CD8-positive, alpha-beta memory T cell (primary cell): ENCODE measurements at regions not wholly inside any gene's neighbourhood (a gene's known extent, or its start where the extent isn't known, plus 50 kb on each side); places are given as distances from the start of the nearest gene placed in this dataset.

Source experiments
- CTCF ChIA-PET: fragments of 350-600 bp; sonication (Branson Sonifier 250); formaldehyde crosslinking; loops from one replicate; lab custom pipeline; 2021; ENCODE audit warnings: antibody characterized with exemption; lab: Charles Lee
- POLR2A ChIA-PET: fragments of 350-600 bp; sonication (Branson Sonifier 250); formaldehyde crosslinking; loops from one replicate; lab custom pipeline; 2021; ENCODE audit warnings: antibody characterized with exemption; lab: Charles Lee
- DNase-seq, 5 donors: peaks; one replicate each; pipeline versions ENCODE4 v3.0.0 to v3.0.0-alpha.2; 2020 to 2022; ENCODE audit warnings: mixed read lengths in 1 of 5
- H3K27ac ChIP-seq: one replicate; pipeline ENCODE4 v1.7.0; 2013; ENCODE audit warnings: low read depth, mild to moderate bottlenecking, low read length, moderate library complexity
- H3K27me3 ChIP-seq: 2 replicates; pipeline ENCODE4 v1.7.0; 2013; ENCODE audit warnings: low read length, mild to moderate bottlenecking; ENCODE audit not compliant: insufficient read depth, poor library complexity, severe bottlenecking
- H3K36me3 ChIP-seq: 2 replicates; pipeline ENCODE4 v1.7.0; 2013; ENCODE audit warnings: mild to moderate bottlenecking, low read length, moderate library complexity; ENCODE audit not compliant: insufficient read depth
- H3K4me1 ChIP-seq: 2 replicates; pipeline ENCODE4 v1.7.0; 2013; ENCODE audit warnings: mild to moderate bottlenecking, low read length, moderate library complexity; ENCODE audit not compliant: insufficient read depth
- H3K4me3 ChIP-seq: 2 replicates; pipeline ENCODE4 v1.7.0; 2013; ENCODE audit warnings: mild to moderate bottlenecking, low read length
- H3K9me3 ChIP-seq: 2 replicates; pipeline ENCODE4 v1.7.0; 2013; ENCODE audit warnings: mild to moderate bottlenecking, low read length
- H3K27ac Mint-ChIP-seq, 8 donors: one replicate each; pipeline ENCODE4 v1.8.0; 2020 to 2021; ENCODE audit warnings: mixed read lengths in 8 of 8, mild to moderate bottlenecking in 6 of 8, inconsistent platforms in 3 of 8, moderate library complexity in 3 of 8
- H3K27me3 Mint-ChIP-seq, 2 donors: one replicate each; pipeline ENCODE4 v1.8.0; 2020 to 2021; ENCODE audit warnings: mixed read lengths in 2 of 2, mild to moderate bottlenecking in 1 of 2, moderate library complexity in 1 of 2
- H3K36me3 Mint-ChIP-seq, 3 donors: one replicate each; pipeline ENCODE4 v1.8.0; 2020 to 2021; ENCODE audit warnings: mixed read lengths in 3 of 3, inconsistent platforms in 1 of 3, mild to moderate bottlenecking in 1 of 3
- H3K4me1 Mint-ChIP-seq, 3 donors: one replicate each; pipeline ENCODE4 v1.8.0; 2020 to 2021; ENCODE audit warnings: mixed read lengths in 3 of 3, inconsistent platforms in 1 of 3, mild to moderate bottlenecking in 1 of 3
- H3K4me3 Mint-ChIP-seq, 7 donors: one replicate each; pipeline ENCODE4 v1.8.0; 2020 to 2021; ENCODE audit warnings: mixed read lengths in 7 of 7, mild to moderate bottlenecking in 6 of 7, moderate library complexity in 4 of 7, inconsistent platforms in 2 of 7
- H3K9me3 Mint-ChIP-seq, 5 donors: one replicate each; pipeline ENCODE4 v1.8.0; 2020 to 2022; ENCODE audit warnings: mixed read lengths in 5 of 5, mild to moderate bottlenecking in 3 of 5, moderate library complexity in 2 of 5, inconsistent platforms in 1 of 5

GRCh38 chr1:2969845-2970291, 51.4 kb upstream of the ACTRT2 start:
- H3K4me3 ChIP-seq, result no peak overlapping the region
- H3K4me3 Mint-ChIP-seq, result no peak overlapping the region
- no peaks in the 10 kb centered on the region for H3K36me3 ChIP-seq
- H3K27me3 Mint-ChIP-seq, result peaks cover 3 to 5% of the 10 kb centered on the region in 2 donors
- peaks cover 0 to 8% (median 1%) of the 10 kb centered on the region in 3 donors for H3K4me1 Mint-ChIP-seq
- H3K4me1 ChIP-seq, result no peaks in the 10 kb centered on the region
- no peak overlapping the region for H3K27ac Mint-ChIP-seq
- POLR2A ChIA-PET, result no interaction called here
- DNase-seq, result no peak
- no peaks in the 10 kb centered on the region for H3K9me3 Mint-ChIP-seq
- no peak overlapping the region for H3K27ac ChIP-seq
- CTCF ChIA-PET, result no interaction called here
- no peaks in the 10 kb centered on the region for H3K27me3 ChIP-seq
- H3K36me3 Mint-ChIP-seq, result no peaks in the 10 kb centered on the region
- no peaks in the 10 kb centered on the region for H3K9me3 ChIP-seq

GRCh38 chr1:2970311-2971071, 50.8 kb upstream of the ACTRT2 start:
- CTCF ChIA-PET, result no interaction called here
- Mint-ChIP-seq H3K4me3 (no peak overlapping the region), H3K27me3 (peaks cover 3 to 5% of the 10 kb centered on the region in 2 donors), H3K9me3 (no peaks in the 10 kb centered on the region), H3K27ac (no peak overlapping the region), H3K4me1 (peaks cover 0 to 8% (median 1%) of the 10 kb centered on the region in 3 donors), H3K36me3 (no peaks in the 10 kb centered on the region)
- H3K27me3 ChIP-seq, result no peaks in the 10 kb centered on the region
- no peaks in the 10 kb centered on the region for H3K4me1 ChIP-seq
- no peaks in the 10 kb centered on the region for H3K9me3 ChIP-seq
- no peak overlapping the region for H3K4me3 ChIP-seq
- POLR2A ChIA-PET, result no interaction called here
- DNase-seq, result no peak
- H3K36me3 ChIP-seq, result no peaks in the 10 kb centered on the region
- no peak overlapping the region for H3K27ac ChIP-seq

- no peak overlapping the region for H3K4me3 ChIP-seq
- Mint-ChIP-seq H3K27me3 (peaks cover 3 to 5% of the 10 kb centered on the region in 2 donors), H3K27ac (no peak overlapping the region), H3K4me1 (peaks cover 0 to 8% (median 1%) of the 10 kb centered on the region in 3 donors), H3K4me3 (no peak overlapping the region), H3K9me3 (no peaks in the 10 kb centered on the region), H3K36me3 (no peaks in the 10 kb centered on the region)
- H3K36me3 ChIP-seq, result no peaks in the 10 kb centered on the region
- no peaks in the 10 kb centered on the region for H3K4me1 ChIP-seq
- no peaks in the 10 kb centered on the region for H3K27me3 ChIP-seq
- DNase-seq, result no peak
- ChIA-PET CTCF (no interaction called here), POLR2A (no interaction called here)
- H3K27ac ChIP-seq, result no peak overlapping the region
- H3K9me3 ChIP-seq, result no peaks in the 10 kb centered on the region
Measured at GRCh38 chr1:2971101-2971501, 50.2 kb upstream of the ACTRT2 start.
